HepG2 (cell line): ENCODE measurements at regions not wholly inside any gene's neighbourhood (a gene's known extent, or its start where the extent isn't known, plus 50 kb on each side); places are given as distances from the start of the nearest gene placed in this dataset.

Experiments
- GLI4 ChIP-seq: sonication (generic); formaldehyde crosslinking; IDR thresholded peaks from 2 replicates; pipeline ENCODE4 v1.5.1; 2020; ENCODE audit warnings: missing genetic modification reagents, mild to moderate bottlenecking, moderate library complexity, borderline replicate concordance
- HNF1B ChIP-seq: sonication (generic); formaldehyde crosslinking; IDR thresholded peaks from 2 replicates; pipeline ENCODE4 v1.5.1; 2020; ENCODE audit warnings: mild to moderate bottlenecking, moderate library complexity, missing genetic modification reagents
- NFAT5 ChIP-seq: sonication (generic); formaldehyde crosslinking; IDR thresholded peaks from 2 replicates; pipeline ENCODE4 v1.4.0; 2020; ENCODE audit warnings: missing genetic modification reagents
- NFE2L2 ChIP-seq: fragments of 150-350 bp; IDR thresholded peaks from 2 replicates; pipeline ENCODE4 v1.6.1; 2014; ENCODE audit warnings: low read length
- PAWR ChIP-seq: sonication (generic); formaldehyde crosslinking; IDR thresholded peaks from 2 replicates; pipeline ENCODE4 v1.4.0; 2020; ENCODE audit warnings: missing genetic modification reagents, mild to moderate bottlenecking, borderline replicate concordance
- REST ChIP-seq, 2 experiments: IDR thresholded peaks; 2 replicates each; pipeline ENCODE4 v1.6.1; 2011 to 2012; ENCODE audit warnings: low read length in 2 of 2, borderline replicate concordance in 1 of 2, low read depth in 1 of 2, mild to moderate bottlenecking in 1 of 2, moderate library complexity in 1 of 2
- RXRA ChIP-seq: sonication (generic); formaldehyde crosslinking; IDR thresholded peaks from 2 replicates; pipeline ENCODE4 v1.5.1; 2020; ENCODE audit warnings: missing genetic modification reagents
- TAF15 ChIP-seq: fragments of 200-400 bp; formaldehyde crosslinking; IDR thresholded peaks from one replicate; pipeline ENCODE4 v1.6.1; 2018; ENCODE audit warnings: mild to moderate bottlenecking, low read depth, low read length; ENCODE audit not compliant: poor library complexity, severe bottlenecking
- THAP8 ChIP-seq: sonication (generic); formaldehyde crosslinking; IDR thresholded peaks from 2 replicates; pipeline ENCODE4 v1.5.1; 2020; ENCODE audit warnings: missing genetic modification reagents, mild to moderate bottlenecking, borderline replicate concordance
- ZBTB49 ChIP-seq: sonication (generic); formaldehyde crosslinking; IDR thresholded peaks from 2 replicates; pipeline ENCODE4 v1.4.0; 2020; ENCODE audit warnings: missing genetic modification reagents, borderline replicate concordance
- ZFP90 ChIP-seq: sonication (generic); formaldehyde crosslinking; IDR thresholded peaks from 2 replicates; pipeline ENCODE4 v1.8.0; 2022; ENCODE audit warnings: missing genetic modification reagents, mild to moderate bottlenecking, inconsistent platforms, borderline replicate concordance
- ZNF224 ChIP-seq: sonication (generic); formaldehyde crosslinking; IDR thresholded peaks from 2 replicates; pipeline ENCODE4 v1.5.0; 2020; ENCODE audit warnings: mild to moderate bottlenecking, missing genetic modification reagents
- ZNF253 ChIP-seq: sonication (generic); formaldehyde crosslinking; IDR thresholded peaks from 2 replicates; pipeline ENCODE4 v1.8.0; 2022; ENCODE audit warnings: mild to moderate bottlenecking, missing genetic modification reagents, borderline replicate concordance
- ZNF652 ChIP-seq: IDR thresholded peaks from 2 replicates; pipeline ENCODE4 v1.6.1; 2016; ENCODE audit warnings: low read depth, borderline replicate concordance
- ZNF781 ChIP-seq: sonication (generic); formaldehyde crosslinking; IDR thresholded peaks from 2 replicates; pipeline ENCODE4 v1.5.1; 2020; ENCODE audit warnings: borderline replicate concordance, mild to moderate bottlenecking, missing genetic modification reagents; ENCODE audit errors: not compliant biosample characterization
- ZSCAN12 ChIP-seq: sonication (generic); formaldehyde crosslinking; IDR thresholded peaks from 2 replicates; pipeline ENCODE4 v1.9.0; 2021; ENCODE audit warnings: mild to moderate bottlenecking, missing genetic modification reagents

GRCh38 chr2:53104263-53104662 is 663.3 kb upstream of the CHAC2 start (continued):
- TF ChIP-seq NFAT5 (CRISPR knock-in tag): no peak
- no peak for TF ChIP-seq ZNF781 (CRISPR knock-in tag)
- TF ChIP-seq GLI4 (CRISPR knock-in tag): no peak
- TF ChIP-seq ZBTB49 (CRISPR knock-in tag): no peak
- no peak for TF ChIP-seq ZNF224 (CRISPR knock-in tag)
- no peak for TF ChIP-seq HNF1B
- TF ChIP-seq REST (IDR thresholded peaks at IDR 0.05; ENCODE audit: borderline replicate concordance in 1 of 2, low read depth in 1 of 2, low read length in 2 of 2): peak in 1 of 2 experiments; percentile 28; a peak in 1 of 4 replicates
- no peak for TF ChIP-seq THAP8 (CRISPR knock-in tag)
- TF ChIP-seq ZFP90 (CRISPR knock-in tag): no peak
- TF ChIP-seq PAWR (CRISPR knock-in tag): no peak
- no peak; the same call in 1 of the 2 replicates for TF ChIP-seq ZNF652 (CRISPR knock-in tag)
- TF ChIP-seq TAF15: no peak
- no peak for TF ChIP-seq RXRA
- TF ChIP-seq NFE2L2: no peak
- TF ChIP-seq ZSCAN12 (CRISPR knock-in tag): no peak
- no peak for TF ChIP-seq ZNF253 (CRISPR knock-in tag)
